HL-60 (cell line): ENCODE measurements at regions not wholly inside any gene's neighbourhood (a gene's known extent, or its start where the extent isn't known, plus 50 kb on each side); places are given as distances from the start of the nearest gene placed in this dataset.

ENCODE experiments used
- DNase-seq, 2 experiments: peaks; one replicate each; pipeline ENCODE4 v3.0.0-alpha.2; 2010 to 2020; ENCODE audit warnings: low read depth in 1 of 2, low spot score in 1 of 2
- H3K27ac ChIP-seq: fragments of 250-450 bp; sonication (Bioruptor Pico); replicated peaks from 2 replicates; pipeline ENCODE4 v1.5.1; 2020; ENCODE audit warnings: mild to moderate bottlenecking, moderate library complexity
- H3K27me3 ChIP-seq: fragments of 250-450 bp; sonication (Bioruptor Pico); 2 replicates; pipeline ENCODE4 v1.5.1; 2021; ENCODE audit warnings: mild to moderate bottlenecking, moderate library complexity; ENCODE audit not compliant: insufficient read depth, poor library complexity, severe bottlenecking
- H3K4me3 ChIP-seq: replicated peaks from 2 replicates; pipeline ENCODE4 v1.5.1; 2011; ENCODE audit warnings: mild to moderate bottlenecking, control low read depth, low read length; ENCODE audit not compliant: insufficient read depth
- CTCF ChIP-seq: IDR thresholded peaks from one replicate; pipeline ENCODE4 v1.5.1; 2011; ENCODE audit warnings: low read length, control low read depth, inconsistent platforms; ENCODE audit not compliant: insufficient read depth
- GABPA ChIP-seq: IDR thresholded peaks from 2 replicates; pipeline ENCODE4 v1.6.1; 2012; ENCODE audit warnings: low read depth
- POLR2AphosphoS5 ChIP-seq: IDR thresholded peaks from 2 replicates; pipeline ENCODE4 v1.6.1; 2012; ENCODE audit warnings: low read depth
- REST ChIP-seq: IDR thresholded peaks from 2 replicates; pipeline ENCODE4 v1.6.1; 2012; ENCODE audit warnings: low read depth; ENCODE audit not compliant: insufficient replicate concordance
- SPI1 ChIP-seq: IDR thresholded peaks from 2 replicates; pipeline ENCODE4 v1.6.1; 2012; ENCODE audit warnings: low read depth, mild to moderate bottlenecking, borderline replicate concordance

GRCh38 chr13:64801768-64802167 lies 2428.4 kb downstream of the PCDH9 start:
- DNase-seq = no peak

GRCh38 chr13:64798422-64798821 lies 2431.7 kb downstream of the PCDH9 start:
- no peak overlapping the region for H3K27ac ChIP-seq
- TF ChIP-seq CTCF = no peak
- no peak for TF ChIP-seq REST
- no peak for TF ChIP-seq SPI1
- no peak for TF ChIP-seq GABPA
- TF ChIP-seq POLR2AphosphoS5 = no peak

More at GRCh38 chr13:64801768-64802167, 2428.4 kb downstream of the PCDH9 start:
- no peaks in the 10 kb centered on the region for H3K27me3 ChIP-seq
- H3K4me3 ChIP-seq = no peak overlapping the region
- no peak overlapping the region for H3K27ac ChIP-seq
- TF ChIP-seq GABPA = no peak
- no peak for TF ChIP-seq REST
- TF ChIP-seq SPI1 = no peak
- no peak for TF ChIP-seq CTCF
- TF ChIP-seq POLR2AphosphoS5 = no peak

GRCh38 chr13:64793592-64793991 lies 2436.5 kb downstream of the PCDH9 start:
- H3K27ac ChIP-seq = no peak overlapping the region
- DNase-seq = no peak
- H3K4me3 ChIP-seq = no peak overlapping the region
- TF ChIP-seq REST (no peak), SPI1 (no peak), POLR2AphosphoS5 (no peak), GABPA (no peak), CTCF (no peak)
- H3K27me3 ChIP-seq = no peaks in the 10 kb centered on the region

More at GRCh38 chr13:64798422-64798821, 2431.7 kb downstream of the PCDH9 start:
- DNase-seq = no peak
- H3K4me3 ChIP-seq = no peak overlapping the region
- no peaks in the 10 kb centered on the region for H3K27me3 ChIP-seq
